Fibroblast of lung (primary cell): ENCODE measurements at regions not wholly inside any gene's neighbourhood (a gene's known extent, or its start where the extent isn't known, plus 50 kb on each side); places are given as distances from the start of the nearest gene placed in this dataset.

ENCODE experiments used
- DNase-seq, 2 donors: peaks; one replicate each; pipeline versions ENCODE4 v3.0.0 to v3.0.0-alpha.2; 2010; ENCODE audit warnings: low read depth in 2 of 2
- H2AFZ ChIP-seq: 2 replicates; pipeline ENCODE4 v1.5.1; 2012; ENCODE audit warnings: low read length, control low read depth, inconsistent platforms
- H3K27ac ChIP-seq: 2 replicates; pipeline ENCODE4 v1.5.1; 2011; ENCODE audit warnings: low read length, control low read depth; ENCODE audit not compliant: insufficient read depth
- H3K27me3 ChIP-seq: 2 replicates; pipeline ENCODE4 v1.5.1; 2011; ENCODE audit warnings: mild to moderate bottlenecking, low read length; ENCODE audit not compliant: control insufficient read depth, insufficient read depth
- H3K36me3 ChIP-seq: 2 replicates; pipeline ENCODE4 v1.5.1; 2011; ENCODE audit warnings: low read length; ENCODE audit not compliant: control insufficient read depth, insufficient read depth
- H3K4me1 ChIP-seq: 2 replicates; pipeline ENCODE4 v1.5.1; 2011; ENCODE audit warnings: low read length; ENCODE audit not compliant: control insufficient read depth, insufficient read depth; ENCODE audit errors: extremely low read depth
- H3K4me2 ChIP-seq: 2 replicates; pipeline ENCODE4 v1.5.1; 2011; ENCODE audit warnings: low read length, control low read depth; ENCODE audit not compliant: insufficient read depth; ENCODE audit errors: extremely low read depth
- H3K4me3 ChIP-seq, 4 experiments: fragments of 200-600 bp in 1 of 4; sonication (generic) in 1 of 4; replicated peaks in 1 of 4; 2 replicates each; pipeline ENCODE4 v1.5.1; 2011 to 2016; ENCODE audit warnings: low read length in 4 of 4, low read depth in 3 of 4, mild to moderate bottlenecking in 3 of 4, control low read depth in 2 of 4, inconsistent platforms in 1 of 4, mixed read lengths in 1 of 4; ENCODE audit not compliant: insufficient read depth in 1 of 4; ENCODE audit errors: control extremely low read depth in 1 of 4
- H3K79me2 ChIP-seq: 2 replicates; pipeline ENCODE4 v1.5.1; 2012; ENCODE audit warnings: mild to moderate bottlenecking, low read length, inconsistent platforms; ENCODE audit not compliant: control insufficient read depth, insufficient read depth
- H3K9ac ChIP-seq: 2 replicates; pipeline ENCODE4 v1.5.1; 2011; ENCODE audit warnings: mild to moderate bottlenecking, low read length, control low read depth; ENCODE audit not compliant: insufficient read depth
- H3K9me3 ChIP-seq: 2 replicates; pipeline ENCODE4 v1.5.1; 2012; ENCODE audit warnings: low read depth, low read length; ENCODE audit not compliant: control insufficient read depth, insufficient read depth
- H4K20me1 ChIP-seq: 2 replicates; pipeline ENCODE4 v1.5.1; 2011; ENCODE audit warnings: low read length; ENCODE audit not compliant: control insufficient read depth, insufficient read depth; ENCODE audit errors: extremely low read depth
- CTCF ChIP-seq, 2 donors: IDR thresholded peaks in 1 of 2; conservative IDR thresholded peaks in 1 of 2; 1 replicate in 1 of 2; 2 replicates in 1 of 2; pipeline ENCODE4 v1.5.1; 2011 to 2012; ENCODE audit warnings: low read length in 2 of 2, control low read depth in 1 of 2, inconsistent platforms in 1 of 2, low read depth in 1 of 2, mild to moderate bottlenecking in 1 of 2
- EZH2 ChIP-seq: IDR thresholded peaks from 2 replicates; pipeline ENCODE4 v1.5.1; 2012; ENCODE audit warnings: low read length, control low read depth, mild to moderate bottlenecking; ENCODE audit errors: missing control alignments

- no peak overlapping the region for H3K4me3 ChIP-seq
- H3K79me2 ChIP-seq: peaks cover 3% of the 10 kb centered on the region
- H4K20me1 ChIP-seq: no peaks in the 10 kb centered on the region
Observed at GRCh38 chr2:120885321-120885720, 149.7 kb downstream of the GLI2 start.

DNA sequence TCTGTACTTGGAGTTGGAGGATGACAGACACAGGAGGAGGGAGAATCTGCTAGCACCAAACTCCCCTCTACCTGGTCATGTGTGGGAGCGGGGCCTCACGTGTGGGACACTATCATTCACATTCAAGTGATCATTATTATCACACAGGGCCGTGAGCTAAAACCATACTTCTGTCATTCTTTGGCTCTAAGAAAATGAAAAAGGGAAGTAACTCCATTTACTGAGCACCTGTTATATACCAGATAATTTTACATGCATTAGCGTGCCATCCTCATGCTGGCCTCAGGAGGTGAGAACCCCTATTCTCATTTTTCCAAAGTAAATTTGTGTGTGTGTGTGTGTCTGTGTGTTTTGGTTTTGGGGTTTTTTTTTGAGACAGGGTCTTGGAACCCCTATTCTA lies 150.1 kb downstream of the GLI2 start:
- DNase-seq: no peak
- H3K9me3 ChIP-seq: no peaks in the 10 kb centered on the region
- H3K79me2 ChIP-seq: peaks cover 3% of the 10 kb centered on the region
- H3K4me3 ChIP-seq: no peak overlapping the region
- no peak overlapping the region for H3K4me2 ChIP-seq
- no peaks in the 10 kb centered on the region for H4K20me1 ChIP-seq
- H2AFZ ChIP-seq: no peak overlapping the region
- no peaks in the 10 kb centered on the region for H3K4me1 ChIP-seq
- H3K36me3 ChIP-seq: no peaks in the 10 kb centered on the region
- TF ChIP-seq CTCF (conservative IDR thresholded peaks at IDR 0.05 in 1 of 2, IDR thresholded peaks at IDR 0.05 in 1 of 2; ENCODE audit: low read depth in 1 of 2, low read length in 2 of 2) (no peak), EZH2 (no peak)
- H3K27ac ChIP-seq: no peak overlapping the region
- no peak overlapping the region for H3K9ac ChIP-seq
- H3K27me3 ChIP-seq: no peaks in the 10 kb centered on the region

More at GRCh38 chr2:120885321-120885720, 149.7 kb downstream of the GLI2 start:
- TF ChIP-seq CTCF (conservative IDR thresholded peaks at IDR 0.05 in 1 of 2, IDR thresholded peaks at IDR 0.05 in 1 of 2; ENCODE audit: low read depth in 1 of 2, low read length in 2 of 2): peak in 1 of 2 donors; percentile 5
- no peak for TF ChIP-seq EZH2
- no peak for DNase-seq
- no peak overlapping the region for H3K9ac ChIP-seq
- no peaks in the 10 kb centered on the region for H3K9me3 ChIP-seq
- H3K27me3 ChIP-seq: no peaks in the 10 kb centered on the region
- H3K36me3 ChIP-seq: no peaks in the 10 kb centered on the region
- no peaks in the 10 kb centered on the region for H3K4me1 ChIP-seq
- H3K4me2 ChIP-seq: no peak overlapping the region
- H3K27ac ChIP-seq: no peak overlapping the region
- H2AFZ ChIP-seq: no peak overlapping the region

- no peak for DNase-seq
- Histone ChIP-seq H2AFZ (no peak overlapping the region), H3K9ac (no peak overlapping the region), H3K79me2 (peaks cover 3% of the 10 kb centered on the region), H3K4me2 (no peak overlapping the region), H4K20me1 (no peaks in the 10 kb centered on the region), H3K27ac (no peak overlapping the region), H3K4me1 (no peaks in the 10 kb centered on the region), H3K4me3 (no peak overlapping the region), H3K9me3 (no peaks in the 10 kb centered on the region), H3K36me3 (no peaks in the 10 kb centered on the region), H3K27me3 (no peaks in the 10 kb centered on the region)
- no peak for TF ChIP-seq CTCF (conservative IDR thresholded peaks at IDR 0.05 in 1 of 2, IDR thresholded peaks at IDR 0.05 in 1 of 2; ENCODE audit: low read depth in 1 of 2, low read length in 2 of 2)
- no peak for TF ChIP-seq EZH2
Observed at GRCh38 chr2:120886534-120887319, 151.1 kb downstream of the GLI2 start.
